ENCODE measurements at regions not wholly inside any gene's neighbourhood (a gene's known extent, or its start where the extent isn't known, plus 50 kb on each side); places are given as distances from the start of the nearest gene placed in this dataset.

DNA sequence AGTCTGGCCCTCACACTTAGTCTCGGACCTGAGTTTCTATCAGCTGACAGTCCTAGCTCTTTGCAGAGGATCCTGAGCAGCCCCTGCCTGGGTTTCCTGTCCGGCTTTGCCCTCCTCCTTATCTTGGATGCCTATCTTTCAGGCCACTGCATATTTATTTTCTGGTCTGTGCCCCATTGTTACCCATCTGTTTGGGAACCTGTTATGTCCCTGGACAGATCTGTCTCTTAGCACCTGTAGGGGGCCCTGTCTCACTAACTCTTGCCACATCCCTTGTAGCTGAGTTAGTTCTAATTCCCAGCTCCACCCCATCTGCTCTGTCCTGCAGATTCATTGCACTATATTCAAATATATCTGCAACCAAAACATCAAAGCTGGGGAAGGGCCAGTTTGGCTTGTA is 514.9 kb upstream of the LCORL start:
- no peak for DNase-seq (ENCODE audit: low read depth in 3 of 3, low spot score in 1 of 3)

DNA sequence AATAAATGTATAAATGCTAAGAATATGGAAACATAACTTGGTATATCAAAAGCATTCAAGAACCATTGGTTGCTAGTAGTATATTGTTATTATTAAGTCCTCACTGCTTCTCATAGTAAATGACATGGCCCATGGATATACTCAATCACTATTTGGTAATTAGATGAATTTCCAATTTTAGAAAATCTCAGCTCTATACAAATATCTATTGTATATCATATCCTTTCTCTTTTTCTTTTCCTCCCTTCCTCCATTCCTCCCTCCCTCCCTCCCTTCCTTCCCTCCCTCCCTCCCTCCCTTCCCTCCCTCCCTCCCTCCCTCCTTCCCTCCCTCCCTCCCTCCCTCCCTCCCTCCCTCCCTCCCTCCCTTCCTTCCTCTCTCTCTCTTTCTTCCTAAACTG is 514.4 kb upstream of the LCORL start:
- DNase-seq (ENCODE audit: low read depth in 3 of 3, low spot score in 1 of 3): no peak

DNA sequence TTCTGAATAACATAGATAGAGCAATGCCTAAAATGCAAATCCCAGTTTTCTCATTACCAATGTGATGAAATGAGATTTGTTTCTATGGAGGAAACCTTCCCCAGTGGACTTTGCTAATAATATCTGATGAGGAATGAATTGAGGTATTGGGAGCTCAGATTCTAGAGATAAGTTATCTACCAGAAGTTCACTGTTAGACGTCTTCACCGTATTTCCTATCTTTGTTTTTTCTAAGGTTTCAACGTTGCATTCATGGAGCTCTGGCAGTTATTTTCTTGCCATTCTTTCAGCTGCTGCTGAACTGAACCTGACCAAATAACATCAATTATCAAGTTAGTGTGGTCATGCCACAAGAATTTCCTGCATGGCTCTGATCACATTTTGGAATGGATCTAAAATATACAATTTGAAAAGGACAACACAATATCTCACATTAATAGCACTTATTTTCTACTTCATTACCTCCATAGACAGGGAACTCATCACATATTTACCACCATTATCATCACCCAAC is 511.8 kb upstream of the LCORL start:
- DNase-seq (ENCODE audit: low read depth in 3 of 3, low spot score in 1 of 3): no peak

DNA sequence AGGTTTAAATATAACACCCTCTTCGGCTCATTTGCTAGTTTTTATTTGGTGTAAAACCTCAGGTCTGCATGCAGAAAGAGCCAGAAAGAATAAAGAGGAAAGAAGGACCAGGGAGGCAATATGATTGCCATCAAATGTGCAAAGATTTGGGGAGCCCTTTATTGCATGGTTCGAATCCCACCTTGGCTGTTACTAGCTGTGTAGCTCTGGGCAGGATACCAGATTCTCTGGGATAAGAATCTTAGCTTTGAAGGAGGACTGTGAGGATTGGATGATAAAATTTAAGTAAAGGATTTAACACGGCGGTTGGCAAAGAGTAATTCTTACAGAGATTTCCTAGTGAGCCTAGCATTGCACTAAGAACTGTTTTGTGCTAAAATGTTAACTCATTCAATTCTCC is 510.2 kb upstream of the LCORL start:
- DNase-seq (ENCODE audit: low read depth in 3 of 3, low spot score in 1 of 3): no peak

DNA sequence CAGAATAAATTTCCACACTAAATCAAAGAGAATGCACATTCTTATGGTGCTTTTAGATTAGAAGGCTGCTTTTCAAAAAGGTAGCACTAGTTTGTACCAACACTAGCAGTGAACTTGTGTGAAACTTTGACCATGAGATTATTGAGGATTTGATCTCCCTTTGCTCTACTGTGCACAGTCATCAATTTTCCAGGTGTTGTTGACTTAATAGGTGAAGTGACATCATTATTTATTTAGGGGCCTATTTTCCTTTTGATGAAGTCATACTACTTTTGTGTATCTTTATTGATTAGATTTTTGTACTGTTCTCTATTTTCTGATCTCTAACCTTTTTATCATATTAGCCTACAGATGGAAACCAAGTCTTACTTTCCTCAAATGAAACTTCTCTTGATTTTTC is 507.9 kb upstream of the LCORL start:
- DNase-seq (ENCODE audit: low read depth in 3 of 3, low spot score in 1 of 3): no peak

DNA sequence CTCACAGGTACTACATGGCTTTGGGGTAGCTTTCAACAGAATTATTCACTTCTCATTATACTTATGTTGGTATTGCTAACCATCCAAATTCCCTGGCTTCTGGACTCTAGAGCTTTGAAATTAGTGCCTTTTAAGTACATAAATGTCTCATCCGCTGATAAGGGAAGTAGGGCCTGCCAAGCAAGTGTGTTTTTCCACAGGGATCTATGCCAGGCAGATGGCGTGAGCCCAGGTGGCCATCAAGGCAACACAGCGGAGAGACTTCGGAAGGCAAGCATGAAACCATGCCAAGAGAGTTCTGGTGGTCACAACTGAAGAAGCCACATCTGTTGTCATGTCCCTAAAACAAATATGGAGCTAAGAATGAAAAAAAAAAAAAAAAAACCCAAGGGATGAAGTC is 503.1 kb upstream of the LCORL start:
- no peak for DNase-seq (ENCODE audit: low read depth in 3 of 3, low spot score in 1 of 3)

DNA sequence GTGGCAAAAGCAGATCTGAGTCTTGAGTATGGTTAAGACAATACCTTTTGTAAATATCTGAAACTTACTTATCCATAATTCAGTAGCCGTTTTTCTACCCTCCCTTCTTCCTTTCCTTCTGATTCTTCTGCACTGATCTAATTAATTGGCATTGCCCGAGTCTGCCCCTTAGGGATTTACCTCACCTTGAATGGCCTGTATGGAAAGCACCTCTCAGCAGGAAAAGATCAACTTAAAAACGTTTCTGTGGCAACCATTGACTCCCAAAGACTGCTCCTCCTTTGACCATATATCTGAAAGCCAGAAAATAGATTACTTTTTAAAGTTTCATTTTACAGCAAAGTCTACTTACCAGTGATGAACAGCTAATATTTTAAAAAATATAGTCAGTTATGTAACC is 496.5 kb upstream of the LCORL start:
- DNase-seq (ENCODE audit: low read depth in 3 of 3, low spot score in 1 of 3): no peak

DNA sequence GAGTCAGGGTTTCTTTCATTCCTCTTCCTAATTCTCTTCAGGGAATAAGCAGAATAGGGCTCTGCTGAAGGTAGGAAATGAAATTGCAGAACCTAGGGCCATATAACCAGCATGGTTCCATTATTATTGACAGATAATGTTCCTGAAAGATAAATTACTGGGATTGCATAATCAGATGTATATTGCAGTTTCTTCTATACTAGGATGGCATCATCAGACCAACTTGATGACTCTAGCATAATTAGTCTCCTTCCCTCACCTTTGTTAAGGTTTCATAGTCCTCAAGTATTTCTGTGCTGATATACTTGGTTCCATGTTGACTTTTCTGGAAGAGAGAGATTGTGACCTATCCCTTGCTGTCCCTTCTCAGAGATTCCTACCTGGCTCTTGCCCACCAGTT is 492.3 kb upstream of the LCORL start:
- no peak for DNase-seq (ENCODE audit: low read depth in 3 of 3, low spot score in 1 of 3)

DNA sequence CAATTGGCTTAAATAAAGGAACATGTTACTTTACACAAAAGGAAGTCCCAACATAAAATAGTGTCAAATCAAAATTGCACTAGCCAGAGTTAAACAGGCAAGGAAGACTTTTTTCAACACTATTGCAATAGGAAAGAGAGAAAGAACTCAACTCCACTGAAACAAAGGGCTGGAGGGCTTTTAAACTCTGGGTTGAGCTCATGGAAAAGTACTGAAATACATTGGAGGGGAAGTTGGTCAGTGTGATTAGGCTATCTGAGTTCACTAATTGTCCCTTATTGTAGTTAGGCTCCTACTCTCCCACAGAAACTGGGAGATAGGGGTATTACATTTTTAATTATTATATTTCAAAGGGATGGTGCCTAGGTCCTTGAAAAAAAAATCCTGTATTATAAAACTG is 491.2 kb upstream of the LCORL start:
- no peak for DNase-seq (ENCODE audit: low read depth in 3 of 3, low spot score in 1 of 3)

DNA sequence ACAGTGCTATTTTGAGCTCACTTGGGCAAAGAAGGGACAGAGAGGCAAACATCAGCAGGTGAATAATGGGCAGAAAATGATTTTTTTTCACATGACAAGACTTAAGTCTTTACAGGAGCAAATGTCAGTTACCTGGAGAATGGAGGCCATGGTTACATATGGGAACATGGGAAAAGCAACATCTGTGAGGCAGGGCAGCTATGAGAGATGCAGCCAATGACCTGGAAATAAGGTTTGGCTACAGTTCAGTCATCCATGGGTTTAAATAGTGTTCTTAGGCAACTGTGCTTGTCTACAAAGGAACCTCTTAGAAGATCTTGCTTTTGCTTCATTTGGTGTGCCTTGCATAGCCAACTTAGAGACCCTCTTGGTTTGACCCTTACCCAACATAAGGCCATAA is 490.2 kb upstream of the LCORL start:
- no peak for DNase-seq (ENCODE audit: low read depth in 3 of 3, low spot score in 1 of 3)

DNA sequence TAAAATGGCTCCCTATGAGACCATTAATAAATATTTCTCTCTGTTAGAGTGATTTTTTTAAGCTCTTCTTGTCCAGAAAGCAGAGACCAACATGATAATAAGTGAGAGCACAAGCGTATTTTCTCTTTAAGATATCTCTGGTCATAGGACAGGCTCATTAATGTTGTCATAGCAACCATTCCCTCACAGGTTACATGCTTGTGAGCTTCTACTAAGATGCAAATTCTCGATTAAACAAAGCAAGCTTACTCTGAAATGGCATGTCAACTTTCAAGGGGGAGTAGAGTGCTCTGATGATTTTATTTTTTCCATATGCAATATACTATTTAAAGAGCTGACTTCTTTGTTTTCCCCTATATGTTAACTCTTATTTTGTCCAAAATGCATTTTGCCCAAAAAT is 487.2 kb upstream of the LCORL start:
- DNase-seq (ENCODE audit: low read depth in 3 of 3, low spot score in 1 of 3): no peak

DNA sequence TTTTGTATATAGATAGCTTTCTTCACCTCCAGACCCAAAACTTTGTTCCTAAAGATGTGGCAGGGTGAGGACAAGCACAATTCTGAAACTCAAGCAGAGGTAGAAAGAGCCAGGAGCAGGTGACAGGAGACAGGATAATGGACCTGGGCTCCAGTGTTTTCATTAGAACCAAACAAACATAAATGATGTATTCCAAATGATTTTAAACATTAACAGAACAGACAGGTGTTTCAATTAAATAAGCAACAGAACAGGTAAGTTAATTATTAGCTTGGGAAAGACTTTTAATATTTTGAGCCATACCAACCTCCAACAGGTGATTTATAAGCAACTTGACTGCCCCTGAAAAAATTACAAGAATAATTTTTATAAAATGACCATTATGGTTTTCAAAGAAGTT is 459.4 kb upstream of the LCORL start:
- DNase-seq (ENCODE audit: low read depth in 3 of 3, low spot score in 1 of 3): no peak

DNA sequence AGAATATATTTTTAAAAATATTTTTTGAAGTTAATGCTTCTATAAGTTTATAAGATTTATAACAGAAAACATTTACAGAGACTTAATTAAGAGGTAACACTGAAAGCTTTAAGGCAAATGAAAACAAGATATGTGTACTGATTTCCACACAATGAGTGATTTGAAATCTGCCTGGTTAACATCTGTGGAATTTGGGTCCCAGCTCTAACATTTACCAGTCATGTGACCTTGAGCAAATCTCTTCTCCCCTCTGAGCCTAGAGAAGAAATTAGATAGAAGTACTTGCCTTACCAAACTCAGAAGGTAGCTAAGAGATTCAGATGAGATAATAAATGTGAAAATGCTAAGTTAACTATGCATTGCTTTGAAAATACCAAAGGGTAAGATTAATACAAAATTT is 458.8 kb upstream of the LCORL start:
- no peak for DNase-seq (ENCODE audit: low read depth in 3 of 3, low spot score in 1 of 3)

DNA sequence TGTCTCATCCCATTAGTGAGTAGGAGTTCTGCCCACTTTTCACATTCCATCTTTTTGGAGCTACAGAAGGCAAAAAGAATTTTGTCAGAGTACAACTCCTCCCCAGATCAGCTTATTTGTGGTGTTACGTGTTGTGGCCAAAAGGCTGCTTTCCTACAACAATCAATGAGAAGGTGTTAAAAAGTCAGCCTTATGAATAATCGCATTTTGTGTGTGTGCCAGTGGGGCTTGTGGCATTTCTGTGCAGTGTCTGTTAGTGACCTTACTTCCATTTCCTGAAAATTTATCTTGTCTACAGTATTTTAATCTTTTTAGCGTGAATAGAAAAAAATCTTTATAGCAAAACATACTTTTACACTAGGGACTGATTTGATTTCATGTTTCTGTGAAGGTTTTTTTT is 458.3 kb upstream of the LCORL start:
- no peak for DNase-seq (ENCODE audit: low read depth in 3 of 3, low spot score in 1 of 3)

DNA sequence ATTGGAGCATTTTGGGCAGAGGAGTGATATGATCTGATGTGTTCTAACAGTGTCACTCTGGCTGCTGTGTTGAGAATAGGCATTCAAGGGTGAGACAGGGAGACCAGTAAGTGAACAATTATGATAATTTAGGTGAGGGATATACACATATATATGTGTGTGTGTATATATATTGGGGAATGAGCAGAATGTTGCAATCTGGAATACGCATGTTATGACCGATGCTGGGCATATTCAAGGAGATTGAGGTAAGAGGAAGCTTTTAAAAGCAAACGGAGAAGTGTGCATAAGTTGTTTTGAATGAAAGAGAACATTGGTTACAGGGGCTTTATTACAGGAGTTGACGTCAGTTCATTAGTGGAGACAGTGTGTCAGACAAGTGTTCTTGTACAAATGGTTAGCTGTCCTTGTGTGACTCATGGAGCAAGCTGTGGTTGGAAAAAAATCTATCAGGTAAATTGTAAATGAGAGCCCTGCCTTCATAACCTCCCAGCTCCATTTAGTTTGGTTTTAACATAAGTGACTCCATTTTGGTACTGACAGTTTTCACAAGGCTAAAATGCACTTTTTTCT is 442.5 kb upstream of the LCORL start:
- DNase-seq (ENCODE audit: low read depth in 3 of 3, low spot score in 1 of 3): no peak

DNA sequence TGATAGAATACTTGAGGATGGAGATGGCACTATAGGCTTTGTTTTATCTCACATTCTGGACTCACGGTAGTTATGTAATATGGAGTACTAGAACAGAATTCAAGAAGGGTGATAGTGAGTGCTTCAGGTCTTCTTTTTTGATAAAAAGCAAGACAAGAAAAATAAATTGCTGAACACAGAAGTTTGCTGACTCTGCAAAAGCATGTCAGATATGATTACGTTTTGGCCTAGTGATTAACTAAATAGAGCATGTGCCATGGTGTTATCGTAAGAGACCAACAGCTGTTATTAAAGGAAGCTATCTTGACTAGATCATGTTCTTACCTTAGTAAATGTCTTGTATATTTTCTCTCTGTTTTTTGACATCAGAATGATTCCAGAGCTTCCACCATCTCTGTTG is 436.9 kb upstream of the LCORL start:
- no peak for DNase-seq (ENCODE audit: low read depth in 3 of 3, low spot score in 1 of 3)

DNA sequence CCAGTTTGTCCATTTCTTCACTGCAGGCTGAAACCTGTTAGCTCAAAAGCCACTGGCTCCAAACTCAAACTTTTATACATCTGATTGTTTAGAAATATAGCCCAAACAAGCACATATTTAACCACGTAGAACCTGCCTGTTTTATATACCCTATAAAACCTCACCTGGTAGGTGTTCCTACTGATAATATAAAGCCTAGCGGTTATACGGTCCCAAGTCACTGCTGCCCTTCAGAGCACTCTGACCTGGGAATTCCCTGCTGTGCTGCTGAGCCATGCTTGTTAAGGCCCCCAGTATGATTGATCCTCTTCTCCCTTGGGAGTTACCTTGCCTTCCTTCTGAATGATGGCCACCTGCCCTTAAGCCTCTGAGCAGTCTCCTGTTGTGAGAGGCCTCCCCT is 432.8 kb upstream of the LCORL start:
- no peak for DNase-seq (ENCODE audit: low read depth in 3 of 3, low spot score in 1 of 3)

DNA sequence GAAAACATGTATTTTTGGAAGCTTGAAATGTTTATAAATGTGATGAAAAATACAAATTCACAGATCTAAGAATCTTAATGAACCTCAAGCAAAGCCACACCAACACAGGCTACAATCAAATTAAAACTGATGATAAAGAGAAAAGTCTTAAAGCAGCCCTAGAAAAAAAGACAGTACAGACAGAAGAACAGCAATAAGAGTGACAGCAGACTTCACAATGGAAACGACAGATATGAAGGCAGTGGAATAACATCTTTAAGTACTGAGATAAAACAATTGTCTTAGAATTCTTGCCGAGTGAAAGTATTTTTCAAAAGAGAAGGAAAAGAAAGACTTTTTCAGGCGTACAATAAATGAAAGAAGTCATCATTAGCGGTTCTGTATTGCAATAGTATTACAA is 423.6 kb upstream of the LCORL start:
- no peak for DNase-seq (ENCODE audit: low read depth in 3 of 3, low spot score in 1 of 3)

DNA sequence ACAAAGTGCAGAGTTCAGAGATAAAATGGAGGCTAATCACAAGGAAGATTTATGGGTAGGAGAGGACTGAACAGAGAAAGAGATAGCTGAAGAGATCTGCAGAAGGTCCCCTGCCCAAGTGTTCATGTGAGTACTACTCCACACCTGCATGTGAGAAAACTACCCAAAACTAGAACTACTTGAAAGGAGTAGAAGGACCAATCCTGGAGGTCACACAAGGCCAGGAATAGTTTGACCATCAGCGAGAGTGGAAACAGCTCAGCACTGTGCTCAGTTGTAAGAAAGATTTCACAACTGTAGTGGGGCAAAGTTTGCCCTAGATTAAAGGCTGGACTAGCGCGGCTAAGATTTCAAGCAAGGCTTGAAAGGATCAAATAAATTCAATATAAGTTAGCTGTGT is 422.7 kb upstream of the LCORL start:
- DNase-seq (ENCODE audit: low read depth in 3 of 3, low spot score in 1 of 3): no peak

DNA sequence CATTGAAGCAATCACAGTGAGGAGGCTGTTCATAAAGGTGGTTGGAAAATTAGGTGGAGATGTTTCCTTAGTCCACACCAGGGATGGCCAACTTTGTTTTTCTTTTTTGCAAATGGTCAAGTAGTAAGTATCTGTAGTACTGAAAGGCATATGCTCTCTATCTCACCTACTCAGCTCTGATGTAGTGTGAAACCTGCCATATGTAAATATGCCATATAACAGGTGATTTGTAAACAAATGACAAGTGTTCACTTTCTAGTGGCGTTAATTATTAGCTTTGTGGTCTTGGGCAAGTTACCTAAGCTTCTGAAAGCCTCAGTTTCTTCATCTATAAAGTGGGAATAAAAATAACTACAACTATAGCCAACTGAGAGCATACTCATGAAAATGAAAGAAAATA is 421.4 kb upstream of the LCORL start:
- DNase-seq (ENCODE audit: low read depth in 3 of 3, low spot score in 1 of 3): no peak

DNA sequence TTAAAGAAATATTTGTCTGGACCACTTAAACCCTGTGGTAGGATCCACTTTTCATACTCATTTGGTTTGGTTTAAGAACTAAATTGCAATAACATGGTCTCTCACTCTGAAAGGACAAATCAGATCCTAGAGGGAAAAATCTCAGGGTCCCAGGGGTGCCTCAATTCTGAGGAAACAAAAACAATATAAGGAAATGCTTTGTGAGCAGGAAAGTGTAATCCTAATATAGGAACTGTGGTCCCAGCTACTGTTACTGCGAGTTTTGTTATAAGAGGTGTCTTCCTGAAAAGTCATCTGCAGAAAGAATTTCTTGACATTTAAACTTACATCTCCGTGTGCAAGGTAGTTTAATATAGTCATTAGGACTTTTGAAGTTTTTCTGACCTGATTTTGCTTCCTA is 420.1 kb upstream of the LCORL start:
- no peak for DNase-seq (ENCODE audit: low read depth in 3 of 3, low spot score in 1 of 3)

DNA sequence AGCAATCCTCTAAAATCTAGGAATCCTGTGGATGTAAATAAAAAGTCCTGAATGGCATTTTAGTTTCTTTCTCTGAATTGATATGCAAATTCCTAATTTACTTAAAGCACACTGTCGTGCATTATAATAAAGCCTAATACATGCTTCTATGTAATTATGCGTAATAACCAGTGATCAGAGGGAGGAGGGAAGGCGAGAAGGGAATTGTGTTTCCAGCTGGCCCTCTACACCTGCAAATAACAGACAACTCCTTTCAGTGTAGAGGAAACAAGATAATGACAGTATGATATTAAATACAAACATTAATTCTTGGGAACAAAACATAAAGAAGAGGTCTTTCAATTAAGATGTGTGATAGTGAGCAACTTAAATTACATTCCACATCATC is 419.6 kb upstream of the LCORL start:
- no peak for DNase-seq (ENCODE audit: low read depth in 3 of 3, low spot score in 1 of 3)

DNA sequence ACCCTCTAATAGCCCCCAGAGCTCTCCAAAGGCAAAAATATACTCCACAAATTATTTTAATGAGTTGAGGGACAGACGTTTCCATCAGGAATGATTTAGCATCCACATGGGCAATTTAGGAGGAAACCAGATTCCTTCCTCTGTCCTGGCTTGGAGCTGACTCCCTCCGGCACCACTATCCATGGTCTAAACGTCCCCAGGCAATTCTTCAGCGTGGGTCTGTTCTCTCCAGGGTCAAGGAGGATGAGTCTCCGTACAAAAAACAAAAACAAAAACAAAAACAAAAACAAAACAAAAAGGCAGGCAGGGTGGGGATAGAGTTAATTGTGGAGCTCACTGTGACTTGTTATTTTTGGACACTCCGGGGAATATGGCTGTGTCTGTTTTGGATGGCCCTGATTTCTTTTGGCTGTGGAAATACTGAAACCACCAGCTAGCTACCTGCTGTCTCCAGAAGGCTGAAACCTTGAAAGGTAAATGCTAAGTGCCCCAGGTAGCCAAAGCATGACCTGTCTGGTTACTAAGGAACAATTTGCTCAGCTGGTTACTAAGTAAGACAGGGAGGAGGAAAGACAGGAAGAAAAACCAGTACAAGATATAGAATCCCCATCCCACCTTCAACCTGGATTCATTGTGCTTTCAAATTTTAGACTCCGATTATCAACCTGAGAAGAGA is 419.1 kb upstream of the LCORL start:
- no peak for DNase-seq (ENCODE audit: low read depth in 3 of 3, low spot score in 1 of 3)
